Heart right ventricle (tissue), 16 donors: ENCODE measurements at regions not wholly inside any gene's neighbourhood (a gene's known extent, or its start where the extent isn't known, plus 50 kb on each side); places are given as distances from the start of the nearest gene placed in this dataset.

Experiments used
- ATAC-seq, 8 donors: fragments of 200-7000 bp; cut with Tn5 transposase; one replicate each; pipeline ENCODE4 v1.9.1; 2020; ENCODE audit warnings: mild to moderate bottlenecking in 8 of 8, moderate library complexity in 8 of 8, moderate number of reproducible peaks in 1 of 8
- DNase-seq, 2 donors: peaks; one replicate each; pipeline ENCODE4 v3.0.0-alpha.2; 2020
- H3K27ac ChIP-seq, 10 donors: fragments of 200-600 bp; sonication (generic) in 2 of 10; one replicate each; pipeline versions ENCODE4 v1.5.0 to v1.8.0; 2020 to 2022; ENCODE audit warnings: mild to moderate bottlenecking in 3 of 10
- H3K27me3 ChIP-seq, 7 donors: fragments of 200-600 bp; one replicate each; pipeline ENCODE4 v1.8.0; 2021 to 2022; ENCODE audit warnings: mild to moderate bottlenecking in 2 of 7
- H3K36me3 ChIP-seq, 9 donors: fragments of 200-600 bp; sonication (generic) in 1 of 9; one replicate each; pipeline versions ENCODE4 v1.5.0 to v1.8.0; 2020 to 2022; ENCODE audit warnings: mild to moderate bottlenecking in 2 of 9
- H3K4me1 ChIP-seq, 9 donors: fragments of 200-600 bp; sonication (generic) in 1 of 9; one replicate each; pipeline versions ENCODE4 v1.5.0 to v1.8.0; 2020 to 2022; ENCODE audit warnings: mild to moderate bottlenecking in 4 of 9
- H3K4me3 ChIP-seq, 10 donors: fragments of 200-600 bp; sonication (generic) in 2 of 10; one replicate each; pipeline versions ENCODE4 v1.5.0 to v1.8.0; 2020 to 2022; ENCODE audit warnings: mild to moderate bottlenecking in 7 of 10, moderate library complexity in 2 of 10
- H3K9me3 ChIP-seq, 11 donors: fragments of 200-600 bp in 10 of 11; sonication (generic) in 2 of 11; one replicate each; pipeline versions ENCODE4 v1.5.0 to v1.8.0; 2013 to 2022; ENCODE audit warnings: mild to moderate bottlenecking in 2 of 11, control low read depth in 1 of 11, moderate library complexity in 1 of 11
- WGBS, 2 donors: extraction: QIAGEN DNeasy Blood & Tissue Kit; methylation state at CpG; one replicate each; pipeline ENCODE4 v1.1.7; 2013; ENCODE audit warnings: inconsistent platforms in 1 of 2; 5-methylcytosine and 5-hydroxymethylcytosine counted together
- intact Hi-C, 10 donors: fragments of 100-400 bp; cut with DNase I; formaldehyde crosslinking; loops; one replicate each; pipeline versions ENCODE4 v1.11.1 to v1.14.2; 2022
- TF ChIP-seq, protein P1 (sequence below), 9 donors: fragments of 200-600 bp; sonication (generic) in 2 of 9; IDR thresholded peaks; one replicate each; pipeline versions ENCODE4 v1.5.0 to v1.8.0; 2021 to 2022; ENCODE audit warnings: antibody characterized with exemption in 9 of 9, mild to moderate bottlenecking in 5 of 9, moderate library complexity in 1 of 9
- donor health status: Arrhythmogenic right ventricular cardiomyopathy.
- donor health status: ischemic (EF 13 %, LVEDD 7.1; RV severe dilation, severe dysfunction).
- donor health status: healthy with polysubstance abuse.
- donor health status: DM: no; HTN: yes; CAD: no.
- donor health status: DM: no; HTN: no; CAD: no.
- donor health status: ischemic (EF 25% LVEDD 6.9; RV normal size, moderate dysfunction).
- donor health status: ischemic (EF 25% LVEDD 5.7; RV mildly dilated, moderate dysfunction).
- donor health status: healthy.
- donor health status: DM: yes; HTN: yes; CAD: no.
- donor health status: Ischemic cardiomyopathy.
- donor health status: ischemic (EF 35%, LVEDD 5.7; RV mildly dilated, moderate dysfunction).
- donor health status: nonischemic (EF 11% LVEDD 7.7; RV severe dilation, severe dysfunction).
- donor health status: DM: yes; HTN: yes; CAD: no.
- donor health status: PGD.
- donor health status: ischemic (EF 29% LVEDD 5.4; RV normal size, mild dysfunction).
- donor health status: nonischemic (EF 23%, LVEDD 6.1; RV moderate dilation, normal function).

DNA sequence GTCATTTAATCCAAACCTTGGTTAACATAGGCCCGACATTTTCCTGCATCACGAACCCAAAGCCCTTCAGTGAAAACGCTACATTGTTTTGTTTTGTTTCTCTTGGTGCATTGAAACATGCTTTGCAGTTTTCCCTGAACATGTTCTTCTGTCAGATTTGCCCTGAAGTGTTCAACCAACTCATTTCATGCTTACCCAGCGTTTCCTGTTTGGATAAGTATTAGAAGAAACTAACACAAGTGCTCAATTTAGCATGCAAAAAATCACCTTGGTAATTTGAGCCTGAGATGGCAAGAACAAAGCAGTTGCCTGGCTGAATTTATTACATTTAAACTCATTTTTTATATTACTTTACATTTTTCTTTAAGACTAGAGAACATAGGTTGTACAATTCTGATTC lies 160.1 kb upstream of the VCX3A start:
- no peak for DNase-seq
- no peak overlapping the region for H3K27ac ChIP-seq
- no peaks in the 10 kb centered on the region for H3K36me3 ChIP-seq
- no peak for ATAC-seq
- no peak overlapping the region for H3K4me3 ChIP-seq
- H3K9me3 ChIP-seq = peaks cover 0 to 9% (median 0%) of the 10 kb centered on the region in 11 donors
- no peaks in the 10 kb centered on the region for H3K4me1 ChIP-seq
- 75 to 79% methylated on average over 4 of the region's 4 CpGs for WGBS, 2 donors
- TF ChIP-seq, protein P1, sequence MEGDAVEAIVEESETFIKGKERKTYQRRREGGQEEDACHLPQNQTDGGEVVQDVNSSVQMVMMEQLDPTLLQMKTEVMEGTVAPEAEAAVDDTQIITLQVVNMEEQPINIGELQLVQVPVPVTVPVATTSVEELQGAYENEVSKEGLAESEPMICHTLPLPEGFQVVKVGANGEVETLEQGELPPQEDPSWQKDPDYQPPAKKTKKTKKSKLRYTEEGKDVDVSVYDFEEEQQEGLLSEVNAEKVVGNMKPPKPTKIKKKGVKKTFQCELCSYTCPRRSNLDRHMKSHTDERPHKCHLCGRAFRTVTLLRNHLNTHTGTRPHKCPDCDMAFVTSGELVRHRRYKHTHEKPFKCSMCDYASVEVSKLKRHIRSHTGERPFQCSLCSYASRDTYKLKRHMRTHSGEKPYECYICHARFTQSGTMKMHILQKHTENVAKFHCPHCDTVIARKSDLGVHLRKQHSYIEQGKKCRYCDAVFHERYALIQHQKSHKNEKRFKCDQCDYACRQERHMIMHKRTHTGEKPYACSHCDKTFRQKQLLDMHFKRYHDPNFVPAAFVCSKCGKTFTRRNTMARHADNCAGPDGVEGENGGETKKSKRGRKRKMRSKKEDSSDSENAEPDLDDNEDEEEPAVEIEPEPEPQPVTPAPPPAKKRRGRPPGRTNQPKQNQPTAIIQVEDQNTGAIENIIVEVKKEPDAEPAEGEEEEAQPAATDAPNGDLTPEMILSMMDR (IDR thresholded peaks at IDR 0.05) = no peak
- H3K27me3 ChIP-seq = no peaks in the 10 kb centered on the region
- intact Hi-C loops = no loop called here

DNA sequence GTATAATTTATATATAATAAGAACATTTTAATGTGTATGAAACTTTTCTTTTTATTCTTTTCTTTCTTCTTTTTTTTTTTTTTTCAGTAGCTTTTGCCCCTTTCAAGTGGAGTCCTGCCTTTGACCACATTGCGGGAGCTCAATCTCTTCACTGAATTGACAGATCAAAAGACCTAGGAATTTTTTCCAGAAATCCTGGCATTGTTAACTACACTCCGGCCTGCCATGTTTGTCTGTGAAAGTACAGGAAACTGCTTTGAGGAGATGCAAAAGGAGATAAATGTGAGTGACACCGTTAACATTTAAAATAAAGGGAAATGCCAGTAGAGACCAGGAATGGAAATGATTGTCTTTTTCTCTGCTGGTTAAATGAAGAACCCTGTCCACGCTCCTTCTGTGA lies 159.3 kb upstream of the VCX3A start:
- H3K36me3 ChIP-seq = no peaks in the 10 kb centered on the region
- 43 to 51% methylated on average over 4 of the region's 4 CpGs for WGBS, 2 donors
- ATAC-seq = no peak

DNA sequence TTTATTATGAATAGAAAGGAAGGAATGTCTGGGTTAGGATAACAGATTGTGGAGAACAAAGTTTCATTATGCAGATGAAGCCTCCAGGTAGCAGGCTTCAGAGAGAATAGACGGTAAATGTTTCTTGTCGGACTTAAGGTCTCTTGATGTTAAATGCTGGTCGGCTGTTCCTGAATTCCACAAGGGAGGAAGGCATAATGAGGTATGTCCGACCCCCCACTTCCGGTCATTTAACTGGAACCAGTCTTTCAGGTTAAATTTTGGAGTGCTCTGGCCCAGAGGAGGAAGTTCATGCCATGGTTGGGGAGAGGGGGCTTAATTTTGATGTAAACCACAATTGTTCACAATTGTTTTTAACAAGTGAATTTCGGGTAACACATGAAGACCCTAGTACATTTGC lies 158.1 kb upstream of the VCX3A start:
- H3K4me1 ChIP-seq = no peaks in the 10 kb centered on the region
- intact Hi-C loops = no loop called here
- no peak overlapping the region for H3K4me3 ChIP-seq
- peaks cover 0 to 26% (median 0%) of the 10 kb centered on the region in 11 donors for H3K9me3 ChIP-seq
- DNase-seq = no peak
- TF ChIP-seq, protein P1 (IDR thresholded peaks at IDR 0.05) = no peak
- H3K27me3 ChIP-seq = no peaks in the 10 kb centered on the region
- 59 to 71% methylated on average over 5 to 6 of the region's 6 CpGs for WGBS, 2 donors
- ATAC-seq = no peak
- H3K27ac ChIP-seq = no peak overlapping the region
- no peaks in the 10 kb centered on the region for H3K36me3 ChIP-seq

More for the DNA sequence above, 159.3 kb upstream of the VCX3A start:
- intact Hi-C loops = no loop called here
- Histone ChIP-seq H3K4me1 (no peaks in the 10 kb centered on the region), H3K27ac (no peak overlapping the region), H3K4me3 (no peak overlapping the region), H3K9me3 (peaks cover 0 to 17% (median 0%) of the 10 kb centered on the region in 11 donors), H3K27me3 (no peaks in the 10 kb centered on the region)
- TF ChIP-seq, protein P1 (IDR thresholded peaks at IDR 0.05) = no peak
- DNase-seq = no peak

DNA sequence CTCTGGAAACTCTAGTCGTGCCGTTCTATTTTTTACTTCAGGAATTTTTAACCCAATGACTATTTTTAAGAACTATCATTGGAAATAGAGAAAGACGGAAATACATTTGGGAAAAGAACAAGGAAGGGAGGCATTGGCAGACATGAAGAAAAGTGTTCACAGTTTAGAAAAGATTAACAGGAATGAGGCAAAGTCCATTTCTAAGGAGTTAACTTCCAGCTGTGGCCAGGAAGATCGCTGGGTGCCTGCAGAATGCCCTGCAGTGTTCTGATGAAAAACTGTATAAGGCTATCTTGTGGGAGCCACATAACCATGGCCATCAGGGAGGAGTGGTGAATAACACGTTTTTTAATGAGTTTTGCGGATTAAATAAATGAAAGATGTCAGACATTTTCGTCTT lies 150.6 kb upstream of the VCX3A start:
- Histone ChIP-seq H3K27me3 (no peaks in the 10 kb centered on the region), H3K4me3 (no peak overlapping the region), H3K36me3 (no peaks in the 10 kb centered on the region), H3K4me1 (no peaks in the 10 kb centered on the region), H3K9me3 (peaks cover 0 to 17% (median 0%) of the 10 kb centered on the region in 11 donors), H3K27ac (no peak overlapping the region)
- ATAC-seq (no peak), DNase-seq (no peak)
- 60 to 61% methylated on average over 7 of the region's 7 CpGs for WGBS, 2 donors
- TF ChIP-seq, protein P1 (IDR thresholded peaks at IDR 0.05) = no peak
- intact Hi-C loops = no loop called here
